Epidermal melanocyte (primary cell): ENCODE measurements at regions not wholly inside any gene's neighbourhood (a gene's known extent, or its start where the extent isn't known, plus 50 kb on each side); places are given as distances from the start of the nearest gene placed in this dataset.
A peak's percentile ranks its signal among the peaks of the same experiment; 100 is the strongest.

Source experiments
- DNase-seq: peaks from one replicate; pipeline ENCODE4 v3.0.0; 2011; ENCODE audit warnings: low spot score; ENCODE audit not compliant: insufficient read length

GRCh38 chr13:61768175-61768574, 352.5 kb upstream of the PCDH20 start:
- DNase-seq: no peak

- DNase-seq: no peak
Observed at GRCh38 chr13:61766667-61767058, 351.0 kb upstream of the PCDH20 start.

DNA sequence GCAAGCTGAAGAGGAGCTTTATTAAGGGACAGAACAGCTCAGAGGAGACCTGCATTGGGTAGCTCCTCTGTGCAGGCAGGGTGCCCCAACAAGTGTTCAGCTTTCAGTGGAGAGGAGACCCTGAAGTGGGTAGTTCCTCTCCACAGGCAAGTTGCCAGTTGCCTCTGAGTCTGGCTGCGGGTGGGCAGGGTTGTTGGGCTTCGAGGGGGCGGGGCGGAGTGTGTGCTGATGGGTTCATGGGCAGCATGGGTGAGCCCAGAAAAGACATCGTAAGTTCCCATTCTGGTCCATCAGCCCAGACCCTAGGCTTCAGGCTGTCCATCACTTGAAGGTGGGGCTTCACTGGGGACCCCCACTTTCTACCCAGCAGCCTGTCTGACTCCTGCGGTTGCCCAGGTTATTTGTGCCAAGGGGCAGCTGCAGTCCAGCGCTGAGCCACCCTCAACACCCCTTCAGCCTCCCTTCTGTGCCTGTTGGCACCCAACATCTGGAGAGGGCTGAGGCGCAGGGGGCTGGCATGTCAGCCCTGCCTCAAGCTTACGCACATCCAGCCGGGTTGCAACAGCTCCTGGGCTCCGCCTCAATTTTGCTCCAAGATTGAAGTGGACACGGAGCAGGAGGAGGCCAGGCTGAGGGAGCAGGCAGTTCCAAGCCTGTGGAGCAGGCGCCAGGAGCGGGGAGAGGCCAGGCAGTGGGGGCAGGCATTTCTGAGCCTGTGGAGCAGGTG, 350.5 kb upstream of the PCDH20 start:
- DNase-seq: no peak

GRCh38 chr13:61765181-61765742, 349.6 kb upstream of the PCDH20 start:
- no peak for DNase-seq

- no peak for DNase-seq
Observed at GRCh38 chr13:61761690-61762089, 346.0 kb upstream of the PCDH20 start.

GRCh38 chr13:61760102-61760501, 344.5 kb upstream of the PCDH20 start:
- no peak for DNase-seq

GRCh38 chr13:61756031-61756430, 340.4 kb upstream of the PCDH20 start:
- no peak for DNase-seq

GRCh38 chr13:61751039-61751438, 335.4 kb upstream of the PCDH20 start:
- DNase-seq: no peak

DNA sequence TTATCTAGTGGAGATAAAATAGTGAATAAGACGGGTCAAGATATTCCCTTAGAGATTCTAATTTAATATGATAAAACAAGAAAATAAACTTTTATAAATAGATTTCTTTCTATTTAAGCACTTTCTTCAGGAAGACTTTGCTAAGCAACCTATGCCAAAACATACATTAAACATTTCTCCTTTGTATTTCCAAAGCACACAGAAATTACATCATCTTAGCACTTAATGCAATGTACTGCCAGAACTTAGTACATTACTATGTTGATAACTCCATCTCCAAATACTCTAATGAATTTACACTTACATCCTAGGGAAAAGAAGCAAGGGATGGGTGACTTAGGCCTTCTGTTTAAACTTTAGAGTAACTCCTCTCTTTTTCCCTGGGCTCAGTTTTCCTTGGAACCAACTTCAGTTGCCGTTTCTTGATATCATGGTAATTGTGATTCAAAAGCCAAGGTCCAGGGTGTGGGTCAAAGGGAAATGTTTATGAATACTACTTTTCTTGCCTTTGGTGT, 322.6 kb upstream of the PCDH20 start:
- no peak for DNase-seq

GRCh38 chr13:61734683-61735082, 319.0 kb upstream of the PCDH20 start:
- no peak for DNase-seq

DNA sequence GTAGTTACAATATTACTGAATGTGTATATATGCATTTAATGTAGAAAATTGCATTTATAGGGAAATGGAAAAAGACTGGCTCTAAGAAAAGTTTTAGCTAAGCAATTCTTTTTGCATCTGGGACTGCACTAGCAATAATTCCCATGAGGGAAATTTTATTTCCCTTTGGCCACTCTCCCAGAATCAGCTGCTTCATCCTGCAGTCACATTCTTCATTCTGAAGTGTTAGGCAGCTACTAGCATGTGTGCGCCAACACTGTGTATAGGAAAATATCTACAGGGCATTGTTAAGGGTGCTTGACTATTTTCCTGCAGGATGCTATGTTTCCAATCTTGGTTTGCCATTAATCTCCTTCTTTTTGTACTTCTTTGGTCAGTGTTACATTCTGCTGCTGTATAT, 312.8 kb upstream of the PCDH20 start:
- DNase-seq: peak; percentile 22

GRCh38 chr13:61727767-61728166, 312.1 kb upstream of the PCDH20 start:
- no peak for DNase-seq

- no peak for DNase-seq
Observed at GRCh38 chr13:61725806-61726205, 310.2 kb upstream of the PCDH20 start.

DNA sequence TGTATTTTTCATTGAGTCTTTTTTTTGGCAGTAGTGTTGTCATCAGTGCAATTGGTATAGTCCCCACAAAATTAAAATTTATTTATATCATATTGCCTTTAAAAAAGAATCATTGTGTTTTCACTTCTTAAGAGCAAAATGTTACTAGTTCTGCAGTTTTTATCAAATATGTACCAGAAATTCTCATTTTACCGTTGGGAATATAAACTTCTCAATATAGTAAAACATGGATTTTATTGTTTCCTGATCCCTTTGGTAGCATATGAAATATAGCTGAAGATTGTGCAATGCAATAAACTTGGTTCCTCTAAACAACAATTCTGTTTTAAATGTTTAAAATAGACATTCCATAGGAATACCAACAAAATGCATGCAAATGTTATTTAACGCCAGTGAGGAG, 306.5 kb upstream of the PCDH20 start:
- DNase-seq: no peak

DNA sequence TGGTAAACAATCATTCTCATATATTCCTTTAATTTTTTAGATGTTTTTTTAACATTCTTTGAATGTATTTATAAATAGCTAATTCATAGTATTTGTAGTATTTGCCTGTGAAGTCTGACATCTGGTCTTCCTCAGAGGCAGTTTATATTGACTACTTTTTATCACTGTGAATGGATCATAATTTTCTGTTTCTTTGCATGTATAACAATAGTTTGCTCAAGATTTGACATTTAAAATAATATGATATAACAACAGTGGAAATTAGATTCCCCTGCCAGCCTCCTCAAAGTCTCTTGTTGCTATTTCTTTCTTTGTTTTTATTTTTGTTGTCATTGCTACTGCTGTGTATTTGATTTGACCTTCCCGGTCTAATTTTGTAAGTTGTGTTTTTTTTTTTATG, 297.0 kb upstream of the PCDH20 start:
- DNase-seq: no peak

DNA sequence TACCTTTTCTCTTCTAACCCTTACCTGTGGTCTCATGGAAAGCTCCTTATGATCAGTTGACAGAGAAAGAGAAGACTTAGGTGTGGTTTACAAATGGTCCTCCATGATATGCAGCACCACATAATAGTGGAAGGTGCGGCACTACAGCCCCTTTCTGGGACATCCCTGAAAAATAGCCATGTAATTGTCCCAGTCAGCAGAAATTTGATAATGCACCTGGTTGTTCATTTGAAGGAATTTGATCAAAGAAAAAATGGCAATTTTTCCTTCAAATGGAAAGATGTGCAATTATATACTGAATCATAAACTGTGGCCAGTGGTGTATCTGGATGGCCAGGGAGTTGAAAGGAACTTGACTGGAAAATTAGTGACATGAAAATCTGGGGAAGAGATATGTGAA, 293.6 kb upstream of the PCDH20 start:
- no peak for DNase-seq

GRCh38 chr13:61706899-61707298, 291.2 kb upstream of the PCDH20 start:
- no peak for DNase-seq

DNA sequence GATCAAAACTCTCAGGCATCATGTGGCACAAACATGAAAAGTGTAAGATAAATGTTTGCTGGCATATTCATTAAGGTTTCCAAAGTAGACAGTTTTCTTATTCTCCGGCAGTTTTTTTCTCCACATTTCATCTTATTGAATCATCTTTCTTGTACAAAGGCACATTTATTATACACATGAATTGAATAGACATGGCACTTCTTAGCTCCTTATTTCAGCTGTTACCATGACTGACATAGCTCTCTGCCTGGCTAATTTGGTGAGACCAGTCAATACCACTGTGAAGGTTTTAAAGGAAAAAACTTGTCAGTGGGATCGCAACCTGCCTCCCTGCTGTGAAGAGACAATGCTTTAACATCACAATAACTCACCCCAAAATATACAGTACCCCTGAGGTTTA, 285.0 kb upstream of the PCDH20 start:
- DNase-seq: no peak

DNA sequence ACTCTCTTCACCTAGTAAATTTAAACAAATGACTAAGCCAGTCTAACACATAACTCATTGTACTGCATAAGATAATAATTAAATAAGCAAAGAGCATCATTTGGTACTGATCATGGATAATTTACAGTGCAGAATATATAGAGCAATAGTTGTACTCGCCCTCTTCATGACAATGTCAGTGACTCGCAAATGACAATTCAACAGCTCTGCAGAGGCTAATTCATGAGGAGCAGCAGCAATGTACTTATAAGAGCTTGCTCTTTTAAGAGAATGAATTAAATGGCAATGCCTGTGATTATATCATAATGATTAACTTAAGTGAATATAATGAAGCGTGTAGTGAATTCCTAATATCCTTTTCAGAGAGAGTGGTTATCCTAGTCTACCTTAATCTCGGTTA, 284.5 kb upstream of the PCDH20 start:
- no peak for DNase-seq

DNA sequence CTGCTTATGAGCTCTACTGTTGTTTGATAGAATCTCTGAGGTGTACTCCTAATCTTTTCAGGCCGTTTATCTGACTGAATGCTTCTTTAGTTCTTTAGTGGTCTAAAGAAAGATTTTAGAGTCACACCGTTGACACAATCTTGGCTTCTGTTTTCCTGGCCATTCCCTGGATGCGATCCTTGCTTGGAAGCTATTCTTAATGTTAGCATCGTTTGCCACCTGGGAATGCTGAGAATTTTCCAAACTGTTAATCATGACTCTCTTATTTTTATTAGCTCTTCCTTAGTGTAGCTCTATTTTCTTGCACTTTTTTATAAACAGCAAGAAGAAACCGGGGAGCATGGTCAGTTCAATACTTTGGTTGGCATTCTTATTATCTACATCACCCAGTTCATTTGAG, 281.0 kb upstream of the PCDH20 start:
- no peak for DNase-seq

DNA sequence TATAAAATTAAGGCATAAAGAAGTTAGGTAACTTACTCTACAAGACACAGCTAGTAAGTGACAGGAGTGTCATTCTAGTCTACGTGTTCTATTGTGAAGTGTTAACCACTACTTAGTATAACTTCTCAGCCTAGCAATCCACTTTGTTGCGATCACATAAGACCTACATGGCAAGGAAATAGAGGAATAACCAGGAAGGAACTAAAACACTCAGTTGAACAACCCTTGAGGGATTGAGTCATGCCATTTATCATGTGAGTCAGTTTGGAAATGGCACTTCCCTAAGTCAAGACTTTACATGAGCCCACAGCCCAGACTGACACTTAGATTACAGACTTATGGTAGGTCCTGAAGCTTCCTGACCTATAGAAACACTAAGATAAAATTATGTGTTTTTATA, 279.5 kb upstream of the PCDH20 start:
- no peak for DNase-seq

DNA sequence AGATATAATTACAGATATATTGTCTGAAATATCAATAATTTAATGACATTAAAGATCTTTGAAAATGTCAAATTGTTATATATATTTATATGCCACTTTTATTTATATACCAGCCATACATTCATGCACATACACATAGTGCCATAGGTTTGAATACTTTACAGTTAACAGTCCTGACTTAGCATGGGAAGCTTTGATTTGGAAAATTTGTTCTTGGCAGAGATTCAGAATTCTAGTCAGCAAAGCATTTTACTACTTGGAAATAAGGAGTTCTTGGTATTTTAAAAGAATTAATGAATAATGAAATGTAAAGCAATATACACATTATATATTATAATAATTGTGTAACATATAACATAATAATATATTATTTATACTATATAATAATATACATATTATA, 277.0 kb upstream of the PCDH20 start:
- no peak for DNase-seq

- no peak for DNase-seq
Observed at GRCh38 chr13:61685682-61686012, 270.0 kb upstream of the PCDH20 start.
